ENCODE measurements at regions not wholly inside any gene's neighbourhood (a gene's known extent, or its start where the extent isn't known, plus 50 kb on each side); places are given as distances from the start of the nearest gene placed in this dataset.

DNA sequence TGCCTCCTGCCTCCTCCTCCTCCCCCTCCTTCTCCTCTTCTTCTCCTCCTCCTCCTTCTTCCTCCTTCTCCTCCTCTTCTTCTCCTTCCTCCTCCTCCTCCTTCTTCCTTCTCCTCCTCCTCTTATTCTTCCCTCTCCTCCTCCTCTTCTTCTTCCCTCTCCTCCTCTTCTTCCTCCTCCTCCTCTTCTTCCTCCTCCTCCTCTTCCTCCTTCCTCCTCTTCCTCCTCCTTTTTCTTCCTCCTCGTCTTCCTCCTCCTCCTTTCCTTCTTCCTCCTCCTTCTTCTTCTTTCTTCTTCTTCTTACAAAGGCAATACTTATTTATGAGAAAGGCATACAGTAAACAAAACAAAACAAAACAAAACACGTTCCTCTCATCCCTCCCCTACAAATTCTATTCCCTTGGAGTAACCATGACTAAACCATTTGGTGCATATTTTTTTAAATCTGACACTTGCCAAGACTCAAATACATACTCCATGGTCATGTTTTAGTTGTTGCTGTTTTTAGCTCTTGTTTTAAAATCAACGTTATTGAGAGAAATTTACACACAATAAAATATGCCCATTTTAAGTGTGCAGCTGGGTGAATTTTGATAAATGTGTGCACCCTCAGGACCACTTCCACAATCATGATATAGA, 135.6 kb downstream of the FOXD1 start:
- TF ChIP-seq YY1 (IDR thresholded peaks at IDR 0.05; ENCODE audit: low read depth) (no peak), EGR1 (IDR thresholded peaks at IDR 0.05) (no peak), CEBPB (IDR thresholded peaks at IDR 0.05) (no peak), TAF1 (IDR thresholded peaks at IDR 0.05; ENCODE audit: low read depth) (no peak)
- TF ChIP-seq, protein P1, sequence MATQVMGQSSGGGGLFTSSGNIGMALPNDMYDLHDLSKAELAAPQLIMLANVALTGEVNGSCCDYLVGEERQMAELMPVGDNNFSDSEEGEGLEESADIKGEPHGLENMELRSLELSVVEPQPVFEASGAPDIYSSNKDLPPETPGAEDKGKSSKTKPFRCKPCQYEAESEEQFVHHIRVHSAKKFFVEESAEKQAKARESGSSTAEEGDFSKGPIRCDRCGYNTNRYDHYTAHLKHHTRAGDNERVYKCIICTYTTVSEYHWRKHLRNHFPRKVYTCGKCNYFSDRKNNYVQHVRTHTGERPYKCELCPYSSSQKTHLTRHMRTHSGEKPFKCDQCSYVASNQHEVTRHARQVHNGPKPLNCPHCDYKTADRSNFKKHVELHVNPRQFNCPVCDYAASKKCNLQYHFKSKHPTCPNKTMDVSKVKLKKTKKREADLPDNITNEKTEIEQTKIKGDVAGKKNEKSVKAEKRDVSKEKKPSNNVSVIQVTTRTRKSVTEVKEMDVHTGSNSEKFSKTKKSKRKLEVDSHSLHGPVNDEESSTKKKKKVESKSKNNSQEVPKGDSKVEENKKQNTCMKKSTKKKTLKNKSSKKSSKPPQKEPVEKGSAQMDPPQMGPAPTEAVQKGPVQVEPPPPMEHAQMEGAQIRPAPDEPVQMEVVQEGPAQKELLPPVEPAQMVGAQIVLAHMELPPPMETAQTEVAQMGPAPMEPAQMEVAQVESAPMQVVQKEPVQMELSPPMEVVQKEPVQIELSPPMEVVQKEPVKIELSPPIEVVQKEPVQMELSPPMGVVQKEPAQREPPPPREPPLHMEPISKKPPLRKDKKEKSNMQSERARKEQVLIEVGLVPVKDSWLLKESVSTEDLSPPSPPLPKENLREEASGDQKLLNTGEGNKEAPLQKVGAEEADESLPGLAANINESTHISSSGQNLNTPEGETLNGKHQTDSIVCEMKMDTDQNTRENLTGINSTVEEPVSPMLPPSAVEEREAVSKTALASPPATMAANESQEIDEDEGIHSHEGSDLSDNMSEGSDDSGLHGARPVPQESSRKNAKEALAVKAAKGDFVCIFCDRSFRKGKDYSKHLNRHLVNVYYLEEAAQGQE (IDR thresholded peaks at IDR 0.05; ENCODE audit: low read depth): no peak
- TF ChIP-seq, protein P2, sequence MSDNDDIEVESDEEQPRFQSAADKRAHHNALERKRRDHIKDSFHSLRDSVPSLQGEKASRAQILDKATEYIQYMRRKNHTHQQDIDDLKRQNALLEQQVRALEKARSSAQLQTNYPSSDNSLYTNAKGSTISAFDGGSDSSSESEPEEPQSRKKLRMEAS (IDR thresholded peaks at IDR 0.05): no peak

Measured in Ishikawa (cell line).